ENCODE measurements at regions not wholly inside any gene's neighbourhood (a gene's known extent, or its start where the extent isn't known, plus 50 kb on each side); places are given as distances from the start of the nearest gene placed in this dataset.
"Not testable (repeated sequence)": the region's sequence is repeated elsewhere in the genome, so short reads cannot be mapped to it uniquely, and the experiment has no call there.

GRCh38 chr2:132351668-132352067 lies 64.9 kb upstream of the GPR39 start:
- not testable (repeated sequence) for TF ChIP-seq POLR2A, POLR2AphosphoS5 (IDR thresholded peaks at IDR 0.05)

Data from spleen (tissue), 3 donors.